Neuronal stem cell (in vitro differentiated cells): ENCODE measurements at regions not wholly inside any gene's neighbourhood (a gene's known extent, or its start where the extent isn't known, plus 50 kb on each side); places are given as distances from the start of the nearest gene placed in this dataset.

Experiments used
- DNase-seq: peaks from one replicate; pipeline ENCODE4 v3.0.0-alpha.2; 2013; ENCODE audit warnings: low spot score
- H2AFZ ChIP-seq: one replicate; pipeline ENCODE4 v1.6.1; 2013; ENCODE audit warnings: mild to moderate bottlenecking, low read length, inconsistent platforms
- H2AK5ac ChIP-seq: 2 replicates; pipeline ENCODE4 v1.6.1; 2013; ENCODE audit warnings: low read depth, mild to moderate bottlenecking, inconsistent platforms, low read length, moderate library complexity, mixed read lengths
- H2BK120ac ChIP-seq: 2 replicates; pipeline ENCODE4 v1.6.1; 2013; ENCODE audit warnings: low read depth, mild to moderate bottlenecking, inconsistent platforms, low read length, moderate library complexity, mixed read lengths
- H2BK12ac ChIP-seq: one replicate; pipeline ENCODE4 v1.6.1; 2013; ENCODE audit warnings: low read length, inconsistent platforms
- H2BK15ac ChIP-seq: 2 replicates; pipeline ENCODE4 v1.6.1; 2013; ENCODE audit warnings: mild to moderate bottlenecking, low read length, inconsistent platforms, mixed read lengths
- H2BK5ac ChIP-seq: one replicate; pipeline ENCODE4 v1.6.1; 2013; ENCODE audit warnings: inconsistent platforms, mild to moderate bottlenecking, low read length, moderate library complexity
- H3K14ac ChIP-seq: one replicate; pipeline ENCODE4 v1.6.1; 2013; ENCODE audit warnings: low read length, inconsistent platforms
- H3K18ac ChIP-seq: 2 replicates; pipeline ENCODE4 v1.6.1; 2013; ENCODE audit warnings: low read length, inconsistent platforms
- H3K23ac ChIP-seq: 2 replicates; pipeline ENCODE4 v1.6.1; 2013; ENCODE audit warnings: low read depth, mild to moderate bottlenecking, mixed read lengths, low read length, inconsistent platforms; ENCODE audit not compliant: poor library complexity
- H3K27ac ChIP-seq: replicated peaks from 3 replicates; pipeline ENCODE4 v1.5.1; 2013; ENCODE audit warnings: low read length, inconsistent platforms
- H3K27me3 ChIP-seq, 3 experiments: 2 replicates each; pipeline ENCODE4 v1.6.1; 2013; ENCODE audit warnings: low read length in 3 of 3, mild to moderate bottlenecking in 2 of 3, inconsistent platforms in 1 of 3, low read depth in 1 of 3, mixed read lengths in 1 of 3, moderate library complexity in 1 of 3; ENCODE audit not compliant: control insufficient read depth in 3 of 3, insufficient read depth in 3 of 3
- H3K36me3 ChIP-seq, 2 donors: replicated peaks in 1 of 2; 2 replicates each; pipeline ENCODE4 v1.6.1; 2013; ENCODE audit warnings: low read length in 2 of 2; ENCODE audit not compliant: control insufficient read depth in 2 of 2, insufficient read depth in 2 of 2
- H3K4ac ChIP-seq: 2 replicates; pipeline ENCODE4 v1.6.1; 2013; ENCODE audit warnings: inconsistent platforms, mild to moderate bottlenecking, low read length, moderate library complexity
- H3K4me1 ChIP-seq, 2 donors: 1 replicate in 1 of 2; 2 replicates in 1 of 2; pipeline ENCODE4 v1.6.1; 2013; ENCODE audit warnings: low read length in 2 of 2, low read depth in 1 of 2; ENCODE audit not compliant: control insufficient read depth in 2 of 2, insufficient read depth in 1 of 2
- H3K4me2 ChIP-seq: one replicate; pipeline ENCODE4 v1.6.1; 2013; ENCODE audit warnings: mild to moderate bottlenecking, low read length, inconsistent platforms; ENCODE audit not compliant: insufficient read depth, poor library complexity, severe bottlenecking
- H3K4me3 ChIP-seq, 2 donors: 2 replicates each; pipeline ENCODE4 v1.5.1; 2013; ENCODE audit warnings: low read length in 2 of 2, mild to moderate bottlenecking in 2 of 2, inconsistent platforms in 1 of 2, moderate library complexity in 1 of 2
- H3K79me1 ChIP-seq: one replicate; pipeline ENCODE4 v1.6.1; 2013; ENCODE audit warnings: low read depth, mild to moderate bottlenecking, inconsistent platforms, low read length, moderate library complexity
- H3K9ac ChIP-seq: one replicate; pipeline ENCODE4 v1.6.1; 2013; ENCODE audit warnings: mild to moderate bottlenecking, low read depth, low read length, inconsistent platforms; ENCODE audit not compliant: poor library complexity
- H3K9me3 ChIP-seq, 2 donors: replicated peaks in 1 of 2; 2 replicates each; pipeline versions ENCODE3 to v1.6.1; 2013; ENCODE audit warnings: low read length in 2 of 2, mild to moderate bottlenecking in 2 of 2, inconsistent platforms in 1 of 2, low read depth in 1 of 2, mixed read lengths in 1 of 2, moderate library complexity in 1 of 2; ENCODE audit not compliant: control insufficient read depth in 2 of 2, insufficient read depth in 1 of 2
- H4K8ac ChIP-seq: one replicate; pipeline ENCODE4 v1.6.1; 2013; ENCODE audit warnings: low read depth, mild to moderate bottlenecking, inconsistent platforms, low read length, moderate library complexity
- H4K91ac ChIP-seq: one replicate; pipeline ENCODE4 v1.6.1; 2013; ENCODE audit warnings: low read length, low read depth, mild to moderate bottlenecking, inconsistent platforms; ENCODE audit not compliant: poor library complexity
- WGBS, 2 donors: extraction: QIAGEN DNeasy Blood & Tissue Kit; methylation state at CpG; one replicate each; pipeline ENCODE4 v1.1.7; 2013; ENCODE audit warnings: missing lambda C conversion rate in 2 of 2, mixed read lengths in 1 of 2; ENCODE audit not compliant: insufficient read length in 2 of 2, insufficient replicate concordance in 1 of 2; ENCODE audit errors: extremely low coverage in 2 of 2; 5-methylcytosine and 5-hydroxymethylcytosine counted together

GRCh38 chr4:168019921-168020320, 72.4 kb upstream of the ANXA10 start:
- H3K27ac ChIP-seq = no peak overlapping the region
- H2BK15ac ChIP-seq = no peak overlapping the region
- no peak overlapping the region for H2AFZ ChIP-seq
- H4K8ac ChIP-seq = no peak overlapping the region
- H3K27me3 ChIP-seq = no peaks in the 10 kb centered on the region
- WGBS, 2 donors = no CpG with 5 or more reads among the region's 2 CpGs
- H2BK5ac ChIP-seq = no peak overlapping the region
- no peak overlapping the region for H3K4me3 ChIP-seq
- no peak overlapping the region for H2AK5ac ChIP-seq
- no peak for DNase-seq
- peaks cover 0 to 3% of the 10 kb centered on the region in 2 donors for H3K4me1 ChIP-seq
- no peak overlapping the region for H4K91ac ChIP-seq
- no peak overlapping the region for H3K23ac ChIP-seq
- no peak overlapping the region for H2BK120ac ChIP-seq
- H3K9me3 ChIP-seq = no peaks in the 10 kb centered on the region
- H3K14ac ChIP-seq = no peak overlapping the region
- H3K79me1 ChIP-seq = no peaks in the 10 kb centered on the region
- H3K4ac ChIP-seq = no peak overlapping the region
- no peak overlapping the region for H3K18ac ChIP-seq
- no peak overlapping the region for H3K4me2 ChIP-seq
- H3K36me3 ChIP-seq = no peaks in the 10 kb centered on the region
- H2BK12ac ChIP-seq = no peak overlapping the region
- no peak overlapping the region for H3K9ac ChIP-seq

GRCh38 chr4:168021666-168022065, 70.7 kb upstream of the ANXA10 start:
- Histone ChIP-seq H3K23ac (no peak overlapping the region), H2BK5ac (no peak overlapping the region), H4K8ac (no peak overlapping the region), H3K9me3 (no peaks in the 10 kb centered on the region), H2BK12ac (no peak overlapping the region), H3K4me2 (no peak overlapping the region), H3K14ac (no peak overlapping the region), H2AK5ac (no peak overlapping the region), H2AFZ (no peak overlapping the region), H3K36me3 (no peaks in the 10 kb centered on the region), H3K4me3 (no peak overlapping the region), H3K4ac (no peak overlapping the region), H2BK15ac (no peak overlapping the region), H3K27ac (no peak overlapping the region), H4K91ac (no peak overlapping the region), H2BK120ac (no peak overlapping the region), H3K79me1 (no peaks in the 10 kb centered on the region), H3K9ac (no peak overlapping the region), H3K18ac (no peak overlapping the region), H3K4me1 (peaks cover 0 to 1% of the 10 kb centered on the region in 2 donors), H3K27me3 (no peaks in the 10 kb centered on the region)
- DNase-seq = no peak
- no CpG with 5 or more reads among the region's 1 CpG for WGBS, 2 donors

GRCh38 chr4:168028568-168028967, 63.8 kb upstream of the ANXA10 start:
- Histone ChIP-seq H3K9me3 (peaks cover 0 to 2% of the 10 kb centered on the region in 2 donors), H2BK120ac (no peak overlapping the region), H3K18ac (no peak overlapping the region), H3K27ac (no peak overlapping the region), H3K36me3 (no peaks in the 10 kb centered on the region), H3K27me3 (no peaks in the 10 kb centered on the region), H2AFZ (no peak overlapping the region), H2BK15ac (no peak overlapping the region), H3K4me3 (no peak overlapping the region), H4K8ac (no peak overlapping the region), H2BK12ac (no peak overlapping the region), H2BK5ac (no peak overlapping the region), H4K91ac (no peak overlapping the region), H2AK5ac (no peak overlapping the region), H3K14ac (no peak overlapping the region), H3K9ac (no peak overlapping the region), H3K4me1 (no peaks in the 10 kb centered on the region), H3K23ac (no peak overlapping the region), H3K79me1 (no peaks in the 10 kb centered on the region), H3K4me2 (no peak overlapping the region), H3K4ac (no peak overlapping the region)
- no peak for DNase-seq
- no CpG with 5 or more reads among the region's 2 CpGs for WGBS, 2 donors

GRCh38 chr4:168028970-168029597, 63.3 kb upstream of the ANXA10 start:
- Histone ChIP-seq H3K27me3 (no peaks in the 10 kb centered on the region), H2BK5ac (no peak overlapping the region), H3K9ac (no peak overlapping the region), H3K27ac (no peak overlapping the region), H2BK12ac (no peak overlapping the region), H3K4me1 (no peaks in the 10 kb centered on the region), H2BK120ac (no peak overlapping the region), H3K4ac (no peak overlapping the region), H3K36me3 (no peaks in the 10 kb centered on the region), H2BK15ac (no peak overlapping the region), H4K91ac (no peak overlapping the region), H3K79me1 (no peaks in the 10 kb centered on the region), H3K9me3 (peaks cover 0 to 2% of the 10 kb centered on the region in 2 donors), H2AK5ac (no peak overlapping the region), H3K4me2 (no peak overlapping the region), H4K8ac (no peak overlapping the region), H3K4me3 (no peak overlapping the region), H2AFZ (no peak overlapping the region), H3K23ac (no peak overlapping the region), H3K18ac (no peak overlapping the region), H3K14ac (no peak overlapping the region)
- DNase-seq = no peak
- no CpG with 5 or more reads among the region's 5 CpGs for WGBS, 2 donors
